ENCODE measurements at regions not wholly inside any gene's neighbourhood (a gene's known extent, or its start where the extent isn't known, plus 50 kb on each side); places are given as distances from the start of the nearest gene placed in this dataset.

DNA sequence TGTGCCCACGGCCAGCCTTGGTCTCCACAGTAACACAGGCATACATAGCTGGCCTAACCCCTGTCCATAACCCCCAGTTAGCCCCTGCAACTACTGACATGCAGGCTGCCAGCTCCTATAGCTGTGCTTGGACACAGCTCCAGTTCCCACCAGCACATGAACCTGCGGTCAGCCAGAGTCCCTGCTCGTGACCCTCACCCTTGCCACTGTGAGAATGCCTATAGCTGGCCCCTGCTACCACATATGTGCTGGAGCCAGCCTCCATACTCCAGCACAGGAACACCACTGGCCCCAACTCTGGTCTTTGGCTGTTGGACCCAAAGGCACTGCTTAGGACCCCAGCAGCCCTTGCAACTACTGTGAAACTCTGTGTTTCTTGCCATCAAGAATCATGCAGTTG, 930.9 kb downstream of the ADGRL3 start:
- Histone ChIP-seq H3K9me3 (ENCODE audit: control insufficient read depth, insufficient read depth, low read depth, low read length) (no peaks in the 10 kb centered on the region), H3K4me3 (ENCODE audit: low read depth in 2 of 2, low read length in 2 of 2) (no peak overlapping the region), H3K27me3 (ENCODE audit: control insufficient read depth, insufficient read depth, low read length) (no peaks in the 10 kb centered on the region), H3K27ac (ENCODE audit: low read length) (no peak overlapping the region), H3K36me3 (ENCODE audit: control insufficient read depth, insufficient read depth, low read length) (no peaks in the 10 kb centered on the region), H3K4me1 (ENCODE audit: control insufficient read depth, insufficient read depth, low read length) (no peaks in the 10 kb centered on the region)
- intact Hi-C loops (cut with micrococcal nuclease; ENCODE audit: unreplicated experiment) = no loop called here
- no TSS peak for BruUV-seq (replicated peaks)
- ChIA-PET CTCF (no interaction called here), POLR2A (no interaction called here)
- DNase-seq (ENCODE audit: low read depth, low spot score) (no peak), ATAC-seq (no peak)
- in situ Hi-C loops (cut with HindIII; ENCODE audit: low pct_unique_long_range_greater_than_20kb, low sequenced_read_pairs) = no loop called here
- TF ChIP-seq TCF7L2 (IDR thresholded peaks at IDR 0.05; ENCODE audit: low read depth, low read length) (no peak), SIN3A (IDR thresholded peaks at IDR 0.05; ENCODE audit: borderline replicate concordance, insufficient read depth, low read depth, low read length) (no peak), CTCF (IDR thresholded peaks at IDR 0.05) (no peak), POLR2AphosphoS5 (IDR thresholded peaks at IDR 0.05; ENCODE audit: low read depth, low read length) (no peak)
- TF ChIP-seq, protein P1, sequence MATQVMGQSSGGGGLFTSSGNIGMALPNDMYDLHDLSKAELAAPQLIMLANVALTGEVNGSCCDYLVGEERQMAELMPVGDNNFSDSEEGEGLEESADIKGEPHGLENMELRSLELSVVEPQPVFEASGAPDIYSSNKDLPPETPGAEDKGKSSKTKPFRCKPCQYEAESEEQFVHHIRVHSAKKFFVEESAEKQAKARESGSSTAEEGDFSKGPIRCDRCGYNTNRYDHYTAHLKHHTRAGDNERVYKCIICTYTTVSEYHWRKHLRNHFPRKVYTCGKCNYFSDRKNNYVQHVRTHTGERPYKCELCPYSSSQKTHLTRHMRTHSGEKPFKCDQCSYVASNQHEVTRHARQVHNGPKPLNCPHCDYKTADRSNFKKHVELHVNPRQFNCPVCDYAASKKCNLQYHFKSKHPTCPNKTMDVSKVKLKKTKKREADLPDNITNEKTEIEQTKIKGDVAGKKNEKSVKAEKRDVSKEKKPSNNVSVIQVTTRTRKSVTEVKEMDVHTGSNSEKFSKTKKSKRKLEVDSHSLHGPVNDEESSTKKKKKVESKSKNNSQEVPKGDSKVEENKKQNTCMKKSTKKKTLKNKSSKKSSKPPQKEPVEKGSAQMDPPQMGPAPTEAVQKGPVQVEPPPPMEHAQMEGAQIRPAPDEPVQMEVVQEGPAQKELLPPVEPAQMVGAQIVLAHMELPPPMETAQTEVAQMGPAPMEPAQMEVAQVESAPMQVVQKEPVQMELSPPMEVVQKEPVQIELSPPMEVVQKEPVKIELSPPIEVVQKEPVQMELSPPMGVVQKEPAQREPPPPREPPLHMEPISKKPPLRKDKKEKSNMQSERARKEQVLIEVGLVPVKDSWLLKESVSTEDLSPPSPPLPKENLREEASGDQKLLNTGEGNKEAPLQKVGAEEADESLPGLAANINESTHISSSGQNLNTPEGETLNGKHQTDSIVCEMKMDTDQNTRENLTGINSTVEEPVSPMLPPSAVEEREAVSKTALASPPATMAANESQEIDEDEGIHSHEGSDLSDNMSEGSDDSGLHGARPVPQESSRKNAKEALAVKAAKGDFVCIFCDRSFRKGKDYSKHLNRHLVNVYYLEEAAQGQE (IDR thresholded peaks at IDR 0.05; ENCODE audit: insufficient read depth in 1 of 2, low read depth in 2 of 2, low read length in 1 of 2) = no peak

GRCh38 chr4:62130637-62131036, 930.5 kb downstream of the ADGRL3 start:
- CTCF ChIA-PET = no interaction called here
- POLR2A ChIA-PET = no interaction called here
- no peaks in the 10 kb centered on the region for H3K9me3 ChIP-seq (ENCODE audit: control insufficient read depth, insufficient read depth, low read depth, low read length)

More at GRCh38 chr4:62130637-62131036, 930.5 kb downstream of the ADGRL3 start:
- in situ Hi-C loops (cut with HindIII; ENCODE audit: low pct_unique_long_range_greater_than_20kb, low sequenced_read_pairs) (no loop called here), intact Hi-C loops (cut with micrococcal nuclease; ENCODE audit: unreplicated experiment) (no loop called here)
- Histone ChIP-seq H3K36me3 (ENCODE audit: control insufficient read depth, insufficient read depth, low read length) (no peaks in the 10 kb centered on the region), H3K4me3 (ENCODE audit: low read depth in 2 of 2, low read length in 2 of 2) (no peak overlapping the region), H3K27ac (ENCODE audit: low read length) (no peak overlapping the region), H3K4me1 (ENCODE audit: control insufficient read depth, insufficient read depth, low read length) (no peaks in the 10 kb centered on the region), H3K27me3 (ENCODE audit: control insufficient read depth, insufficient read depth, low read length) (no peaks in the 10 kb centered on the region)
- ATAC-seq = no peak
- no peak for DNase-seq (ENCODE audit: low read depth, low spot score)
- no TSS peak for BruUV-seq (replicated peaks)
- TF ChIP-seq POLR2AphosphoS5 (IDR thresholded peaks at IDR 0.05; ENCODE audit: low read depth, low read length) (no peak), TCF7L2 (IDR thresholded peaks at IDR 0.05; ENCODE audit: low read depth, low read length) (no peak), SIN3A (IDR thresholded peaks at IDR 0.05; ENCODE audit: borderline replicate concordance, insufficient read depth, low read depth, low read length) (no peak), CTCF (IDR thresholded peaks at IDR 0.05) (no peak)
- TF ChIP-seq, protein P1 (IDR thresholded peaks at IDR 0.05; ENCODE audit: insufficient read depth in 1 of 2, low read depth in 2 of 2, low read length in 1 of 2) = no peak

Measured in Panc1 (cell line).